Astrocyte of the hippocampus (primary cell): ENCODE measurements at regions not wholly inside any gene's neighbourhood (a gene's known extent, or its start where the extent isn't known, plus 50 kb on each side); places are given as distances from the start of the nearest gene placed in this dataset.
A peak's percentile ranks its signal among the peaks of the same experiment; 100 is the strongest.
"Not testable (repeated sequence)": the region's sequence is repeated elsewhere in the genome, so short reads cannot be mapped to it uniquely, and the experiment has no call there.

Experiments used
- DNase-seq: peaks from one replicate; pipeline ENCODE4 v3.0.0; 2011; ENCODE audit warnings: low read depth, low spot score

GRCh38 chr9:33623658-33624586 lies 99.9 kb downstream of the ANKRD18B start:
- peak; percentile 85 for DNase-seq

- DNase-seq = not testable (repeated sequence)
These were observed 104.3 kb downstream of the ANKRD18B start for GRCh38 chr9:33628318-33628717.

GRCh38 chr9:33628865-33629410 lies 104.9 kb downstream of the ANKRD18B start:
- DNase-seq = no peak

DNA sequence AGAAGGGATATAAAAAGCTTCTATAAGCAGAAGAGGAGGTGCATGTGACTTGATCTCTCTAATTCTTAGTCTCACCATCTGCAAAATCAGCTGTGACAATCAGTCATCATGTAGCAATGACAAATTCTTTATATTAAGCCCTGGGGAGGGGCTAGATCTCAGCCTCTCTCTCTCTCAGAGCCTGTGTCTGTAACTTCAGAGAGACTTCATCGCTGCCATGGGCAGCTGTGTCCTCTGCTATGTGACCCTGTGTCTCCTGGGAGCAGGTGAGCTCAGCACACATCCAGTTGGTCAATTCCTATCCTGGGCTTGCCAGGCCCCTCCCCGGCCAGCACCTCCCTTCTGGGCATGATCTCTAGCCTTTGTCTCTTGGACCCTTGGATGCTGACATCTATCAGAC lies 109.6 kb downstream of the ANKRD18B start:
- DNase-seq = no peak

GRCh38 chr9:33637881-33638280 lies 113.8 kb downstream of the ANKRD18B start:
- no peak for DNase-seq

DNA sequence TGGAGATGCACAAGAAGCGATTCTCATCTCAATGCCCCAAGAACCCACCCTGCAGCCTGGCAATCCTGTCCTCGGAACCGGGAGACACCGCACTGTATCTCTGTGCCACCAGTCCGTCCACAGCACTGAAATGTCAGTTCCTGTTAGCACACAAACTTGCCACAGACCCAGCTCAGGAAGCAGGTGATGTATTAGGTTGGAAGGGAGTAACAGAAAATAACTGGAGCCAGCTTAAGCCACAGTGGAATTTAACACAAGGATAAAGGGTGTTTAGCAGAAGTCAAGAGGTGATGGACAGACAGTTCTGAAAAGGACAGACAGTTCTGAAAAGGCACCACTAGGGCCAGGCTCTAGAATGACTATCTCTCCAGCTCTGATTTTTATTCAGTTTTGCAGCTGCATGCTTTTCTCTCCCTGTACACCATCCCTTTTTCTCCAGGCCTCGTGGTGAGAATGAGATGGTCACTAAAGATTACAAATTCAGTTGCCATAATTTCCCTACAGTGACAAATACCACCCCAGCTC lies 114.4 kb downstream of the ANKRD18B start:
- DNase-seq = no peak

DNA sequence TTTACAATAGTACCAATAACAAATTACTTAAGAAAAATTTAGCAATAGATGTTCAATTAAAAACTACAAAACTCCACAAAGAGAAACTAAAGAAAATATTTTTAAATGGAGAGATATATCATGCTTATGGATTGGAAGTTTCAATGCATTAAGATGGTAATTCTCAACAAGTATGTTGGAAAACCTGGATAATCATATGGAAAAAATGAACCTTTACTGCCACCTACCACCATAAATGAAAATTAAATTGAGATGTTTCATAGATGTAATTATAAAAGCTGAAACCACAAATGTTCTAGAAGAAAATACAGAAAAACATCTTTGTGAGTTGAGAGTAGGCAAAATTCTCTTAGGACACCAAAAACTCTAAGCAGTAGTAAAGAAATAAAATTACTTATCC lies 121.7 kb downstream of the ANKRD18B start:
- no peak for DNase-seq

- DNase-seq = no peak
These were observed 125.4 kb downstream of the ANKRD18B start for GRCh38 chr9:33649463-33649862.

- no peak for DNase-seq
These were observed 127.1 kb downstream of the ANKRD18B start for GRCh38 chr9:33651125-33651524.

- DNase-seq = no peak
These were observed 135.4 kb upstream of the PRSS3 start for GRCh38 chr9:33659921-33660320.

GRCh38 chr9:33660772-33661171 lies 134.6 kb upstream of the PRSS3 start:
- DNase-seq = no peak

DNA sequence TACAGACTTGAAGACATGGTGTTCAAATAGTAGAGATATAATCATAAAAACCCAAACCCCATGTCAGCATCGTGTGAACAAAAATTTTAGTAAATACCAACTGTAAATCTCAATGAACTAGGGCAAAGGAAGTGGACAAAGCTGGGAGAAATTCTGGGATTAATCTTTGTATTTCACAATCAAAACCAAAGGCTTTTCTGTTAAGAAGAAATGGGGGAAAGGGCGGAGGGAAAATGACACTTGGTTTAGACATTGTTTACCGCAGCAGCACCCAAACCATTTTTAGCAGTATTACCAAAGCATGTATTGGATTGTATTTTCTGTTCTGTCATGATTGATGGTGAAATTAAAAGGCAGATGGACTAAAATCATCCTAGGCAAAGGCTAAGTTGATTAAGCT lies 134.2 kb upstream of the PRSS3 start:
- DNase-seq = no peak

DNA sequence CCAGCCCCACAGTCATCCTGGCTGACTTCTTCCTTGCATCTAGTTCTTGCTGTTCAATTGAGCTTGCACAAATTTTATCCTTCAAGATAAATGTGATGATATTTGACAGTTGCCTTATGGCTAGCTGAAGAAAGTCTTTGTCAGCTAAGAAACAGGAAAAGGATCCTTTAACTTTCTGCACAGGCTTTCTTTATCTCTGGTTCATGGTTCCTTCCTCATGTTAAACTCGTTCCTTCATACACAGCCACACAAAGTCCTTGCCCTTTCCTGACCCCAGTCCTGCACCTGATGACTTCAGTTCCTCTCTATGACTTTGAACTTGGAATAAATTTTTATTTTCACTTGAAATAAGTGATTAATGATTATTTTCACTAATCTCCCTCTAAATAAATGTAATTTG lies 132.5 kb upstream of the PRSS3 start:
- no peak for DNase-seq

- not testable (repeated sequence) for DNase-seq
These were observed 119.1 kb upstream of the PRSS3 start for GRCh38 chr9:33676194-33676745.

DNA sequence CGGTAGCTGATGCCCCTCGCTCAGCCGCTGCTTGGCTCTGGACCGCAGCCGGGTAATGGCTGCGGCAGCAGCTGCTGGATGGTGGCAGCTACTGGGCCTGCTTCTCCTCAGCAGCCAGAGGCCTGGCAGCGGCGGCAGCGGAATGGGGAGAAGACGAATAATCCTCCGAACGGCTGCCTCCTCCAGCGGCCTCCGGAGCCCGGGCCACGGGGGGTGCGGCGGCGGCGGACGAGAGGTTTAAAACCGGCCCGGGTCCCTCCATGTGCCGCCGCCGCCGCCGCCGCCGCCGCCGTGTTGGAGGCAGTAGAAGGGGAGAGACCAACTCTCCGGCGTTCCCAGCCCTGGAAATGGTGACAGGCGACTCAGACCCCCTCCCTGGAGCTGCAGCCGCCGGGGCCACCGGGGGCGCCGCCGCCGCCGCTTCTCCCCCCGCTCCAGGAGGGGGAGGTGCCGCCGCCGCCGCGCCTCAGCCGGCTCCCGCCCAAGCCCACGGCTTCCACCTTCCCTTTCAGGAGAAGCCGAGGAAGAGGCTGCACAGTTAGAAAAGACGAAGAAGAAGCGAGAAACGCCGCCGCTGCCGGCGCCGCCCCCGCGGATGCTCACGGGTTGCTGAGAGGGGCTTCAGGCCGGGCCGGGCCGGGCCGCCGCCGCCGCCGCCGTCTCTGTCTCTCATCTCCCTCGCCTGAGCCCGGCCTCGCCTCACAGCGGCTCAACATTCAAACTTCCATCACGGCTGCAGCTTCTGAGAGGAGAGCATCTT lies 118.4 kb upstream of the PRSS3 start:
- DNase-seq = peak; percentile 63

GRCh38 chr9:33677506-33677809 lies 117.9 kb upstream of the PRSS3 start:
- DNase-seq = no peak

- DNase-seq = no peak
These were observed 117.4 kb upstream of the PRSS3 start for GRCh38 chr9:33677961-33678360.

DNA sequence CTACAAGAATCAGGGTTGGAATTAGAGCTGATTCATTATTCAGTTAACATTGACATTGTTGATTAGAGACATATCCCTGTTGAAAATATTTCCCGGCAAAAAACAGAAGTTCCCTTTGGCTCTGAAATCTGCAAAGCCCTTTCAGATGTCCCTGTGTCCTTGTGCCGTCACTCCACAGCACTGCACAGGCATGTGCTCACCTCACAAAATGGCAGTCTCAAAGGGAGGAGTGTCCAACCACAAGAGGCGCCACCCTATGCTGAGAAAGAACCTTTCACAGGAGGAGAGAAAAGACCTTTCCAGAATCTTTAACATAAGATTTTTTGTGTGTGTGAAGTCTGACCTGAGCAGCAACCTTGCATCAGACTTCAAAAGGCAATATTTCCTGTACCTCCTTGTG lies 112.8 kb upstream of the PRSS3 start:
- DNase-seq = no peak

- DNase-seq = no peak
These were observed 110.5 kb upstream of the PRSS3 start for GRCh38 chr9:33684831-33685230.

DNA sequence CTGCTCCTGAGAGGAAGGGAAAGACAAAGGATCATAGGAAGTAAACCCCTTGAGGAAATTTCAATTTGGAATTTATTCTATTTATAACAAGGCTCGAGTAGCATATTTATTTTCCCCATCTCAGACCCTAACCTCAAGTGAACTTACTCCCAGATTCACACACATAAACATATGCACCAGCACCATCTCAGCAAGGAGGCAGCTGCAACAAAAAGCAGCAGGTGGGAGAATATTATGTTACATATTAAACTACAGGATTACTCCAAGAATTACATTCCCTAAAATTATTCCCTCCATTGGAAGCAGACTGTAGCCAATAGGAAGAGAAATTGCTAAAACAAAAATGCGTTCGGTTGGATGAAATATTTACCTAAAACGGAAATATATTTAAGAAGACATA lies 108.4 kb upstream of the PRSS3 start:
- no peak for DNase-seq

GRCh38 chr9:33687779-33688178 lies 107.6 kb upstream of the PRSS3 start:
- no peak for DNase-seq
